H1 (cell line): ENCODE measurements at regions not wholly inside any gene's neighbourhood (a gene's known extent, or its start where the extent isn't known, plus 50 kb on each side); places are given as distances from the start of the nearest gene placed in this dataset.

Experiments used
- BCL11A ChIP-seq, 2 experiments: IDR thresholded peaks; one replicate each; pipeline ENCODE4 v1.6.1; 2011; ENCODE audit warnings: low read depth in 2 of 2, low read length in 2 of 2, mild to moderate bottlenecking in 2 of 2
- CTCF ChIP-seq, 3 experiments: IDR thresholded peaks; 1 replicate in 2 of 3; 2 replicates in 1 of 3; pipeline versions ENCODE4 v1.5.1 to v1.6.1; 2011; ENCODE audit warnings: low read length in 3 of 3, mild to moderate bottlenecking in 3 of 3, inconsistent platforms in 2 of 3, low read depth in 1 of 3, moderate library complexity in 1 of 3; ENCODE audit not compliant: insufficient read depth in 1 of 3; ENCODE audit errors: control extremely low read depth in 1 of 3
- POLR2AphosphoS5 ChIP-seq: IDR thresholded peaks from 2 replicates; pipeline ENCODE4 v1.6.1; 2011; ENCODE audit warnings: low read depth, low read length
- RAD21 ChIP-seq, 2 experiments: IDR thresholded peaks in 1 of 2; conservative IDR thresholded peaks in 1 of 2; 2 replicates each; pipeline ENCODE4 v1.6.1; 2011; ENCODE audit warnings: low read depth in 2 of 2, low read length in 2 of 2, improper control_type of control experiment in 1 of 2, inconsistent platforms in 1 of 2, mild to moderate bottlenecking in 1 of 2, moderate library complexity in 1 of 2
- RBBP5 ChIP-seq: IDR thresholded peaks from 2 replicates; pipeline ENCODE4 v1.7.1; 2012; ENCODE audit warnings: low read depth, mild to moderate bottlenecking, inconsistent platforms, low read length, moderate library complexity, borderline replicate concordance
- SP1 ChIP-seq: IDR thresholded peaks from 2 replicates; pipeline ENCODE4 v1.6.1; 2011; ENCODE audit warnings: low read depth, low read length

- no peak for TF ChIP-seq RBBP5
- TF ChIP-seq SP1, result no peak
- no peak for TF ChIP-seq POLR2AphosphoS5
- TF ChIP-seq CTCF (IDR thresholded peaks at IDR 0.05; ENCODE audit: control extremely low read depth in 1 of 3, insufficient read depth in 1 of 3, low read depth in 1 of 3, low read length in 3 of 3), result no peak
- TF ChIP-seq BCL11A (IDR thresholded peaks at IDR 0.05; ENCODE audit: low read depth in 2 of 2, low read length in 2 of 2), result no peak
- TF ChIP-seq RAD21 (IDR thresholded peaks at IDR 0.05 in 1 of 2, conservative IDR thresholded peaks at IDR 0.05 in 1 of 2; ENCODE audit: low read depth in 2 of 2, low read length in 2 of 2), result no peak
Observed at GRCh38 chr4:125702406-125702805, 387.7 kb downstream of the FAT4 start (continued).
